Naive thymus-derived CD4-positive, alpha-beta T cell (primary cell): ENCODE measurements at regions not wholly inside any gene's neighbourhood (a gene's known extent, or its start where the extent isn't known, plus 50 kb on each side); places are given as distances from the start of the nearest gene placed in this dataset.

Experiments
- ATAC-seq: fragments of 150-1000 bp; cut with Tn5 transposase; 2 replicates; pipeline ENCODE4 v1.10.0; 2021; ENCODE audit warnings: mild to moderate bottlenecking, moderate library complexity
- CTCF ChIA-PET: fragments of 350-600 bp; sonication (Branson Sonifier 250); formaldehyde crosslinking; loops from one replicate; lab custom pipeline; 2021; ENCODE audit warnings: antibody characterized with exemption; lab: Charles Lee
- POLR2A ChIA-PET: fragments of 350-600 bp; sonication (Branson Sonifier 250); formaldehyde crosslinking; loops from one replicate; lab custom pipeline; 2021; ENCODE audit warnings: antibody characterized with exemption, inconsistent platforms; lab: Charles Lee
- DNase-seq, 9 donors: peaks; one replicate each; pipeline versions ENCODE4 v3.0.0 to v3.0.0-alpha.2; 2020 to 2022; ENCODE audit warnings: mixed read lengths in 1 of 9
- H3K27ac ChIP-seq: one replicate; pipeline ENCODE4 v1.7.0; 2013; ENCODE audit warnings: mild to moderate bottlenecking, low read depth, low read length, moderate library complexity
- H3K27me3 ChIP-seq, 2 donors: one replicate each; pipeline ENCODE4 v1.7.0; 2013; ENCODE audit warnings: low read length in 2 of 2, mild to moderate bottlenecking in 2 of 2, moderate library complexity in 2 of 2; ENCODE audit not compliant: control insufficient read depth in 2 of 2, insufficient read depth in 2 of 2
- H3K36me3 ChIP-seq, 3 experiments: 1 replicate in 2 of 3; 2 replicates in 1 of 3; pipeline ENCODE4 v1.7.0; 2013; ENCODE audit warnings: low read length in 3 of 3, mild to moderate bottlenecking in 3 of 3, moderate library complexity in 1 of 3; ENCODE audit not compliant: insufficient read depth in 3 of 3, control insufficient read depth in 2 of 3
- H3K4me1 ChIP-seq, 2 donors: one replicate each; pipeline ENCODE4 v1.7.0; 2013; ENCODE audit warnings: low read length in 2 of 2, mild to moderate bottlenecking in 2 of 2, moderate library complexity in 1 of 2; ENCODE audit not compliant: control insufficient read depth in 2 of 2, insufficient read depth in 2 of 2
- H3K4me3 ChIP-seq: 2 replicates; pipeline ENCODE4 v1.7.0; 2013; ENCODE audit warnings: mild to moderate bottlenecking, low read length
- H3K9me3 ChIP-seq, 3 experiments: 1 replicate in 2 of 3; 2 replicates in 1 of 3; pipeline ENCODE4 v1.7.0; 2013; ENCODE audit warnings: low read length in 3 of 3; ENCODE audit not compliant: control insufficient read depth in 2 of 3
- H3K27ac Mint-ChIP-seq, 9 donors: one replicate each; pipeline ENCODE4 v1.8.0; 2020 to 2022; ENCODE audit warnings: mixed read lengths in 9 of 9, mild to moderate bottlenecking in 8 of 9, moderate library complexity in 5 of 9, inconsistent platforms in 2 of 9
- H3K27me3 Mint-ChIP-seq, 5 donors: one replicate each; pipeline ENCODE4 v1.8.0; 2021 to 2022; ENCODE audit warnings: mixed read lengths in 5 of 5, mild to moderate bottlenecking in 1 of 5
- H3K36me3 Mint-ChIP-seq, 5 donors: one replicate each; pipeline ENCODE4 v1.8.0; 2020 to 2022; ENCODE audit warnings: mixed read lengths in 5 of 5, mild to moderate bottlenecking in 3 of 5, inconsistent platforms in 1 of 5
- H3K4me1 Mint-ChIP-seq, 7 donors: one replicate each; pipeline ENCODE4 v1.8.0; 2020 to 2022; ENCODE audit warnings: mixed read lengths in 7 of 7, mild to moderate bottlenecking in 3 of 7, inconsistent platforms in 1 of 7
- H3K4me3 Mint-ChIP-seq, 10 donors: one replicate each; pipeline ENCODE4 v1.8.0; 2020 to 2022; ENCODE audit warnings: mild to moderate bottlenecking in 10 of 10, mixed read lengths in 10 of 10, moderate library complexity in 6 of 10, inconsistent platforms in 2 of 10
- H3K9me3 Mint-ChIP-seq, 11 donors: one replicate each; pipeline ENCODE4 v1.8.0; 2020 to 2022; ENCODE audit warnings: mixed read lengths in 11 of 11, mild to moderate bottlenecking in 4 of 11, inconsistent platforms in 1 of 11, moderate library complexity in 1 of 11
- intact Hi-C, 2 donors: fragments of 100-400 bp; cut with micrococcal nuclease; formaldehyde crosslinking; loops; one replicate each; pipeline ENCODE4 v1.15.1; 2023

DNA sequence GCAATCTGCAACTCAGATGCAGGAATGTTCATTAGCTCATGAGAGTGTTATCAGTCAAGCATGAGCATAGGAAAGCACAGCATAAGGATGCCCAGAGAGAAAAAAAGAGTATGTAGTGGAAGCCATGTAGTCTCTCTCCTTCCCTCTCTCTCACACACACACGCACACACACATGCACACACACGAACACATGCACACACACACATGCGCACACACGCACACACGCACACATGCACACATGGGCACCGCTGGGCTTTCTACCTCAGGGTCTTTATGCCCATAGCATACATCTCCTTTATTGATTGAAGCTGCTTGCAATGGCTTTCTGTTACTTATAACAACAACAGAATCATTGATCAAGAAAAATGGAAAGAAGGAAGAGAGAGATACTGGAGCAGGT lies 240.9 kb downstream of the ETNK1 start:
- H3K9me3 Mint-ChIP-seq, result peaks cover 0 to 3% (median 0%) of the 10 kb centered on the region in 11 donors
- no peak overlapping the region for H3K27ac Mint-ChIP-seq
- intact Hi-C loops, result no loop called here
- Histone ChIP-seq H3K27ac (no peak overlapping the region), H3K36me3 (no peaks in the 10 kb centered on the region), H3K27me3 (no peaks in the 10 kb centered on the region), H3K4me3 (no peak overlapping the region), H3K9me3 (no peaks in the 10 kb centered on the region), H3K4me1 (no peaks in the 10 kb centered on the region)
- POLR2A ChIA-PET, result no interaction called here
- H3K36me3 Mint-ChIP-seq, result no peaks in the 10 kb centered on the region
- H3K4me3 Mint-ChIP-seq, result no peak overlapping the region
- H3K27me3 Mint-ChIP-seq, result peaks cover 0 to 10% (median 6%) of the 10 kb centered on the region in 5 donors
- DNase-seq (no peak), ATAC-seq (no peak)
- H3K4me1 Mint-ChIP-seq, result no peaks in the 10 kb centered on the region
- CTCF ChIA-PET, result no interaction called here

- Mint-ChIP-seq H3K27me3 (peaks cover 0 to 10% (median 6%) of the 10 kb centered on the region in 5 donors), H3K9me3 (peaks cover 0 to 3% (median 0%) of the 10 kb centered on the region in 11 donors), H3K4me1 (no peaks in the 10 kb centered on the region), H3K36me3 (no peaks in the 10 kb centered on the region), H3K4me3 (no peak overlapping the region), H3K27ac (no peak overlapping the region)
- ChIA-PET CTCF (no interaction called here), POLR2A (no interaction called here)
- H3K27me3 ChIP-seq, result no peaks in the 10 kb centered on the region
- no peaks in the 10 kb centered on the region for H3K36me3 ChIP-seq
- no peak for ATAC-seq
- H3K4me3 ChIP-seq, result no peak overlapping the region
- no peaks in the 10 kb centered on the region for H3K9me3 ChIP-seq
- intact Hi-C loops, result no loop called here
- no peak overlapping the region for H3K27ac ChIP-seq
- no peaks in the 10 kb centered on the region for H3K4me1 ChIP-seq
- no peak for DNase-seq
These were observed 241.4 kb downstream of the ETNK1 start for GRCh38 chr12:22866406-22866805.

DNA sequence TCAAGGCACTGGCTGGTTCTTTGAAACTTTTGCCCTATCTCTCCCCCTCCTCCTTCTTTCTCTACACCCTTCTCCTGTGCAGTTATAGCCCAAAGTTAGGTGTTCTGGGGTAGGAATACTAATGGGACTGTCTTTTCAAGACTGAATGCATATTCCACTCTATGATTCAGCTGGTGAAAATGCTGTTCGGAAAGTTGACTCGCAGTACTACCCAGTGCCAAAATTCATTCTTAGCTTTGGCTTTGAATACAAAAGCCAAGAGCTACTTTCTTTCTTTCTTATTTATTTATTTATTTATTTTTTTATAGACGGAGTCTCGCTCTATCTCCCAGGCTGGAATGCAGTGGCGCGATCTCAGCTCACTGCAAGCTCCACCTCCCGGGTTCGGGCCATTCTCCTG lies 249.2 kb downstream of the ETNK1 start:
- peaks cover 0 to 5% (median 0%) of the 10 kb centered on the region in 11 donors for H3K9me3 Mint-ChIP-seq
- peaks cover 0 to 9% (median 0%) of the 10 kb centered on the region in 5 donors for H3K27me3 Mint-ChIP-seq
- H3K4me1 Mint-ChIP-seq, result peaks cover 0 to 1% (median 0%) of the 10 kb centered on the region in 7 donors
- H3K27ac Mint-ChIP-seq, result no peak overlapping the region
- Histone ChIP-seq H3K4me1 (no peaks in the 10 kb centered on the region), H3K36me3 (no peaks in the 10 kb centered on the region), H3K4me3 (no peak overlapping the region), H3K9me3 (no peaks in the 10 kb centered on the region), H3K27me3 (no peaks in the 10 kb centered on the region), H3K27ac (no peak overlapping the region)
- POLR2A ChIA-PET, result no interaction called here
- CTCF ChIA-PET, result no interaction called here
- no peak for ATAC-seq
- DNase-seq, result no peak
- no peaks in the 10 kb centered on the region for H3K36me3 Mint-ChIP-seq
- intact Hi-C loops, result no loop called here
- no peak overlapping the region for H3K4me3 Mint-ChIP-seq

- H3K4me3 ChIP-seq, result no peak overlapping the region
- ATAC-seq, result no peak
- H3K27me3 ChIP-seq, result no peaks in the 10 kb centered on the region
- intact Hi-C loops, result no loop called here
- Mint-ChIP-seq H3K4me1 (peaks cover 0 to 2% (median 0%) of the 10 kb centered on the region in 7 donors), H3K36me3 (no peaks in the 10 kb centered on the region), H3K27ac (no peak overlapping the region), H3K27me3 (peaks cover 0 to 9% (median 0%) of the 10 kb centered on the region in 5 donors), H3K4me3 (no peak overlapping the region), H3K9me3 (peaks cover 0 to 6% (median 0%) of the 10 kb centered on the region in 11 donors)
- no peaks in the 10 kb centered on the region for H3K4me1 ChIP-seq
- ChIA-PET CTCF (no interaction called here), POLR2A (no interaction called here)
- no peaks in the 10 kb centered on the region for H3K36me3 ChIP-seq
- H3K9me3 ChIP-seq, result no peaks in the 10 kb centered on the region
- no peak for DNase-seq
- H3K27ac ChIP-seq, result no peak overlapping the region
These were observed 251.3 kb downstream of the ETNK1 start for GRCh38 chr12:22876262-22876661.

DNA sequence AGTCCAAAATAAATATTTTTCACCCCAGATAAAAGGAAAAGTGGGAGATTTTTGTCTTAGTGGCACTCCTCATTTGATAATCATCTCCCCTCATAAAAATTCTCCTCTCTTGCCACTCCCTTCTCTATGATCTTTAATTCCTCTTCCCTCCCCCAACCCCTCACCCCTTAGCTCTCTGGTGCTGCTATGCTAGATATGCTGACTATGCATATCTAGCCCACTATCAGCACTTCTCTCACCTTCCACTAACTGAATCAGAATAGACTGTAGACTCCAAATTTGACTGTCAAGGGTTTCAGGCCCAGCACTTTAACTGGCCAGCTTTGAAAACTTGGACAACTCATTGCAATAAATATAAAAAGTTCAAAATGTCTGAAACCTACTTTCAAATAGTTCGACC lies 254.2 kb downstream of the ETNK1 start:
- H3K27me3 Mint-ChIP-seq, result peaks cover 0 to 9% (median 0%) of the 10 kb centered on the region in 5 donors
- H3K27ac ChIP-seq, result no peak overlapping the region
- H3K9me3 Mint-ChIP-seq, result peaks cover 0 to 8% (median 0%) of the 10 kb centered on the region in 11 donors

GRCh38 chr12:22880331-22880730 lies 255.4 kb downstream of the ETNK1 start:
- H3K36me3 Mint-ChIP-seq, result no peaks in the 10 kb centered on the region
- H3K27ac Mint-ChIP-seq, result no peak overlapping the region
- Histone ChIP-seq H3K9me3 (no peaks in the 10 kb centered on the region), H3K4me1 (no peaks in the 10 kb centered on the region), H3K36me3 (no peaks in the 10 kb centered on the region), H3K4me3 (no peak overlapping the region), H3K27ac (no peak overlapping the region), H3K27me3 (no peaks in the 10 kb centered on the region)
- no peak for ATAC-seq
- ChIA-PET CTCF (no interaction called here), POLR2A (no interaction called here)
- no peak for DNase-seq
- H3K27me3 Mint-ChIP-seq, result peaks cover 0 to 9% (median 0%) of the 10 kb centered on the region in 5 donors
- no peak overlapping the region for H3K4me3 Mint-ChIP-seq
- intact Hi-C loops, result no loop called here
- H3K4me1 Mint-ChIP-seq, result peaks cover 0 to 1% (median 0%) of the 10 kb centered on the region in 7 donors
- peaks cover 0 to 8% (median 0%) of the 10 kb centered on the region in 11 donors for H3K9me3 Mint-ChIP-seq

More for the DNA sequence above, 254.2 kb downstream of the ETNK1 start:
- POLR2A ChIA-PET, result no interaction called here
- CTCF ChIA-PET, result no interaction called here
- ATAC-seq (no peak), DNase-seq (no peak)
- H3K36me3 Mint-ChIP-seq, result no peaks in the 10 kb centered on the region
- no peaks in the 10 kb centered on the region for H3K9me3 ChIP-seq
- H3K4me3 ChIP-seq, result no peak overlapping the region
- no peaks in the 10 kb centered on the region for H3K36me3 ChIP-seq
- peaks cover 0 to 1% (median 0%) of the 10 kb centered on the region in 7 donors for H3K4me1 Mint-ChIP-seq
- no peaks in the 10 kb centered on the region for H3K4me1 ChIP-seq
- H3K4me3 Mint-ChIP-seq, result no peak overlapping the region
- H3K27ac Mint-ChIP-seq, result no peak overlapping the region
- intact Hi-C loops, result no loop called here
- no peaks in the 10 kb centered on the region for H3K27me3 ChIP-seq

DNA sequence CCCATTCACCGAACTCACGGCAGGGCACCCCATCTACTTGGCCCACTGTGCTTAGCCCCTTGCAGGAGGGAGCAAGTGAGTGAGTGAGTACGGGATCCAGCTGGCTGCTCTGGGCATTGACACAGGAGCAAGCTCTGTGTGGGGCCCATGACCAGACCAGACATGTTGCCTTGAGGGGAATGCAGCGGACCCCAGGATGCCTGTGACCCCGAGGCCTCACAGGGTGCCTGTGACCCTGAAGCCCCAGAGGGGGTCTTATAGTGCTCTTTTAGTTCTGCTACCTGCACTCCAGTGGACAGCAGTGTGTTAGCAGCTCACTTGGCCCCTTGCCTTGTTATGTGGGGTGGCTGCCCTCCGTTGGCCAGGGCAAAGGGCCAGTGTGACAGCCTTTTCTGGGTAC lies 255.8 kb downstream of the ETNK1 start:
- H3K4me1 Mint-ChIP-seq, result peaks cover 0 to 1% (median 0%) of the 10 kb centered on the region in 7 donors
- no peaks in the 10 kb centered on the region for H3K36me3 Mint-ChIP-seq
- H3K4me3 Mint-ChIP-seq, result no peak overlapping the region
- H3K4me1 ChIP-seq, result no peaks in the 10 kb centered on the region
- POLR2A ChIA-PET, result no interaction called here
- peaks cover 0 to 6% (median 0%) of the 10 kb centered on the region in 5 donors for H3K27me3 Mint-ChIP-seq
- no peaks in the 10 kb centered on the region for H3K27me3 ChIP-seq
- H3K27ac Mint-ChIP-seq, result no peak overlapping the region
- no peak overlapping the region for H3K27ac ChIP-seq
- CTCF ChIA-PET, result no interaction called here
- intact Hi-C loops, result no loop called here
- H3K36me3 ChIP-seq, result no peaks in the 10 kb centered on the region
- no peak overlapping the region for H3K4me3 ChIP-seq
- H3K9me3 Mint-ChIP-seq, result peaks cover 0 to 5% (median 0%) of the 10 kb centered on the region in 11 donors
- no peaks in the 10 kb centered on the region for H3K9me3 ChIP-seq
- DNase-seq (no peak), ATAC-seq (no peak)
